K562 (cell line): ENCODE measurements at regions not wholly inside any gene's neighbourhood (a gene's known extent, or its start where the extent isn't known, plus 50 kb on each side); places are given as distances from the start of the nearest gene placed in this dataset.

Source experiments
- ATAC-seq: fragments of 200-7000 bp; cut with Tn5 transposase; 3 replicates; pipeline ENCODE4 v1.9.1; 2020; ENCODE audit warnings: moderate library complexity
- BruUV-seq: library from RNA; stranded (reverse); fragments of 400-500 nt; replicated peaks from 2 replicates; lab custom pipeline; 2021; lab: Mats Ljungman, UMichigan
- CTCF ChIA-PET: fragments of 300-600 bp; formaldehyde crosslinking; extraction: SDS; loops from one replicate; lab custom pipeline; 2021; ENCODE audit warnings: low intra/inter-chr PET ratio; lab: Yijun Ruan, JAX
- POLR2A ChIA-PET: fragments of 300-600, 350-650 bp; sonication (Branson Sonifier 250); formaldehyde crosslinking; extraction: SDS; loops from one replicate; lab custom pipeline; 2021; ENCODE audit warnings: antibody characterized with exemption, inconsistent platforms; lab: Yijun Ruan, JAX
- DNase-seq, 4 experiments: peaks; one replicate each; pipeline versions ENCODE4 v3.0.0 to v3.0.0-alpha.2; 2011 to 2018; ENCODE audit warnings: low spot score in 3 of 4, mixed read lengths in 3 of 4; ENCODE audit errors: extremely low read depth in 1 of 4
- FAIRE-seq: peaks from 2 replicates; lab custom pipeline; 2011; peaks lifted over from hg19 to GRCh38; lab: Jason Lieb, UNC
- H2AFZ ChIP-seq: 2 replicates; pipeline ENCODE4 v1.6.0; 2011; ENCODE audit warnings: low read depth, low read length, control low read depth, inconsistent platforms
- H3K27ac ChIP-seq: fragments of 200-600 bp; 3 replicates; pipeline ENCODE4 v1.8.0; 2011; ENCODE audit warnings: low read depth, mild to moderate bottlenecking, control low read depth, inconsistent platforms, low read length, moderate library complexity, mixed read lengths; ENCODE audit errors: extremely low read depth
- H3K27me3 ChIP-seq, 2 experiments: fragments of 300-600 bp in 1 of 2; 2 replicates in 1 of 2; 3 replicates in 1 of 2; pipeline versions ENCODE4 v1.6.0 to v1.8.0; 2011; ENCODE audit warnings: inconsistent platforms in 2 of 2, low read length in 2 of 2, mild to moderate bottlenecking in 1 of 2, mixed read lengths in 1 of 2, moderate library complexity in 1 of 2; ENCODE audit not compliant: control insufficient read depth in 2 of 2, insufficient read depth in 2 of 2
- H3K36me3 ChIP-seq: fragments of 300-600 bp; 3 replicates; pipeline ENCODE4 v1.8.0; 2011; ENCODE audit warnings: mild to moderate bottlenecking, low read length, inconsistent platforms; ENCODE audit not compliant: control insufficient read depth, insufficient read depth
- H3K4me1 ChIP-seq, 2 experiments: fragments of 200-600 bp in 1 of 2; replicated peaks in 1 of 2; 2 replicates in 1 of 2; 3 replicates in 1 of 2; pipeline versions ENCODE4 v1.5.1 to v1.8.0; 2011; ENCODE audit warnings: inconsistent platforms in 2 of 2, low read length in 2 of 2, mild to moderate bottlenecking in 1 of 2, mixed read lengths in 1 of 2, moderate library complexity in 1 of 2; ENCODE audit not compliant: control insufficient read depth in 2 of 2, insufficient read depth in 2 of 2
- H3K4me2 ChIP-seq: 2 replicates; pipeline ENCODE4 v1.6.1; 2011; ENCODE audit warnings: low read length, control low read depth, inconsistent platforms, mixed read lengths; ENCODE audit not compliant: insufficient read depth
- H3K4me3 ChIP-seq: fragments of 200-600 bp; sonication (generic), shearing (Covaris generic); 2 replicates; pipeline ENCODE4 v1.5.1; 2016; ENCODE audit warnings: control low read depth, inconsistent platforms
- H3K79me2 ChIP-seq: fragments of 200-600 bp; 3 replicates; pipeline ENCODE4 v1.8.0; 2011; ENCODE audit warnings: low read length, inconsistent platforms; ENCODE audit not compliant: control insufficient read depth, insufficient read depth
- H3K9ac ChIP-seq, 2 experiments: 2 replicates each; pipeline versions ENCODE4 v1.6.0 to v1.6.1; 2011; ENCODE audit warnings: low read depth in 2 of 2, low read length in 2 of 2, control low read depth in 1 of 2, inconsistent platforms in 1 of 2, mild to moderate bottlenecking in 1 of 2, mixed read lengths in 1 of 2; ENCODE audit not compliant: insufficient read depth in 1 of 2
- H3K9me1 ChIP-seq: one replicate; pipeline ENCODE4 v1.6.0; 2011; ENCODE audit warnings: inconsistent platforms, mild to moderate bottlenecking, low read length, moderate library complexity; ENCODE audit not compliant: control insufficient read depth, insufficient read depth
- H3K9me3 ChIP-seq: replicated peaks from 2 replicates; pipeline ENCODE4 v1.5.1; 2011; ENCODE audit warnings: low read depth, low read length, inconsistent platforms; ENCODE audit not compliant: control insufficient read depth, insufficient read depth
- H4K20me1 ChIP-seq: replicated peaks from 2 replicates; pipeline ENCODE4 v1.6.1; 2011; ENCODE audit warnings: low read length, inconsistent platforms, mixed read lengths; ENCODE audit not compliant: control insufficient read depth, insufficient read depth
- ETV5 ChIP-seq: sonication (generic); formaldehyde crosslinking; IDR thresholded peaks from 2 replicates; pipeline ENCODE4 v1.4.0; 2020; ENCODE audit warnings: low read depth, mild to moderate bottlenecking, missing genetic modification reagents
- MIER1 ChIP-seq: fragments of 450-650 bp; IDR thresholded peaks from 2 replicates; pipeline ENCODE4 v1.6.1; 2016; ENCODE audit warnings: antibody characterized with exemption, mild to moderate bottlenecking, low read depth
- RB1 ChIP-seq: fragments of 450-650 bp; IDR thresholded peaks from 2 replicates; pipeline ENCODE4 v1.6.1; 2017; ENCODE audit warnings: low read depth, mild to moderate bottlenecking
- RBBP5 ChIP-seq: fragments of 200-600 bp; sonication (generic); IDR thresholded peaks from 2 replicates; pipeline ENCODE4 v1.6.1; 2012; ENCODE audit warnings: borderline replicate concordance, mild to moderate bottlenecking, low read length, control low read depth, inconsistent platforms; ENCODE audit not compliant: insufficient read depth, poor library complexity, severe bottlenecking
- TAF1 ChIP-seq: IDR thresholded peaks from 2 replicates; pipeline ENCODE4 v1.6.1; 2011; ENCODE audit warnings: mild to moderate bottlenecking, low read length, moderate library complexity; ENCODE audit not compliant: insufficient read depth, control insufficient read depth, severe bottlenecking; ENCODE audit errors: extremely low read depth
- TOE1 ChIP-seq, 2 experiments: fragments of 450-650 bp in 1 of 2; sonication (generic) in 1 of 2; formaldehyde crosslinking in 1 of 2; IDR thresholded peaks; 2 replicates each; pipeline versions ENCODE4 v1.7.1 to v1.8.0; 2016 to 2022; ENCODE audit warnings: borderline replicate concordance in 2 of 2, mild to moderate bottlenecking in 2 of 2, antibody characterized with exemption in 1 of 2, inconsistent platforms in 1 of 2, low read depth in 1 of 2, missing genetic modification reagents in 1 of 2, moderate library complexity in 1 of 2
- YY1 ChIP-seq, 3 experiments: IDR thresholded peaks; 2 replicates each; pipeline ENCODE4 v1.6.1; 2011; ENCODE audit warnings: low read length in 2 of 3, mild to moderate bottlenecking in 2 of 3, moderate library complexity in 2 of 3, borderline replicate concordance in 1 of 3, control low read depth in 1 of 3, low read depth in 1 of 3; ENCODE audit not compliant: insufficient read depth in 3 of 3, insufficient replicate concordance in 2 of 3, control insufficient read depth in 1 of 3, insufficient read length in 1 of 3; ENCODE audit errors: extremely low read depth in 1 of 3
- ZNF586 ChIP-seq: fragments of 450-650 bp; formaldehyde crosslinking; conservative IDR thresholded peaks from 2 replicates; pipeline ENCODE4 v1.4.0; 2020; ENCODE audit warnings: mild to moderate bottlenecking, moderate library complexity
- WGBS: fragments of 100-300 bp; shearing (Covaris generic); methylation state at CpG from one replicate; pipeline ENCODE4 v1.1.6; 2016; ENCODE audit warnings: low coverage, mixed read lengths; ENCODE audit not compliant: insufficient coverage; ENCODE audit errors: missing lambda C conversion rate; 5-methylcytosine and 5-hydroxymethylcytosine counted together
- in situ Hi-C: fragments of 300-500 bp; cut with MboI; formaldehyde crosslinking; loops from 4 replicates; pipeline ENCODE4 v1.15.0; 2018; ENCODE audit warnings: inconsistent platforms, mixed read lengths
- intact Hi-C: fragments of 100-400 bp; cut with micrococcal nuclease; formaldehyde crosslinking; loops from 2 replicates; pipeline ENCODE4 v1.14.2; 2022
- TF ChIP-seq, protein P1 (sequence below): fragments of 250-450 bp; sonication (Bioruptor Pico); IDR thresholded peaks from 2 replicates; pipeline ENCODE4 v1.4.0; 2020; ENCODE audit warnings: mild to moderate bottlenecking, moderate library complexity

GRCh38 chr16:6495486-6496210, 837.0 kb upstream of the RBFOX1 start:
- ChIA-PET CTCF (no interaction called here), POLR2A (interaction anchor here (0.6 kb wide), 1 partner anchor 331 kb away, joined by 3 read pairs; no protein-coding TSS in a partner anchor)
- Histone ChIP-seq H3K4me3 (no peak overlapping the region), H3K9me1 (no peaks in the 10 kb centered on the region), H3K79me2 (no peaks in the 10 kb centered on the region), H3K27me3 (peaks cover 0 to 8% of the 10 kb centered on the region in 2 experiments; a peak in 3 of 5 replicates), H3K27ac (no peak overlapping the region), H3K36me3 (no peaks in the 10 kb centered on the region), H3K4me2 (no peak overlapping the region), H2AFZ (no peak overlapping the region), H3K9me3 (no peaks in the 10 kb centered on the region), H3K4me1 (no peaks in the 10 kb centered on the region), H4K20me1 (no peaks in the 10 kb centered on the region), H3K9ac (no peak overlapping the region)
- DNase-seq (no peak), FAIRE-seq (no peak), ATAC-seq (no peak)
- in situ Hi-C loops: no loop called here
- 2% methylated on average over 7 of the region's 7 CpGs for WGBS
- no TSS peak for BruUV-seq
- intact Hi-C loops: no loop called here
- TF ChIP-seq ETV5: no peak
- no peak for TF ChIP-seq TOE1 (IDR thresholded peaks at IDR 0.05; ENCODE audit: borderline replicate concordance)
- no peak for TF ChIP-seq TOE1 (CRISPR knock-in tag; IDR thresholded peaks at IDR 0.05; ENCODE audit: borderline replicate concordance, low read depth)
- TF ChIP-seq RBBP5: no peak
- no peak for TF ChIP-seq RB1
- no peak for TF ChIP-seq TAF1
- no peak for TF ChIP-seq MIER1
- TF ChIP-seq, protein P1, sequence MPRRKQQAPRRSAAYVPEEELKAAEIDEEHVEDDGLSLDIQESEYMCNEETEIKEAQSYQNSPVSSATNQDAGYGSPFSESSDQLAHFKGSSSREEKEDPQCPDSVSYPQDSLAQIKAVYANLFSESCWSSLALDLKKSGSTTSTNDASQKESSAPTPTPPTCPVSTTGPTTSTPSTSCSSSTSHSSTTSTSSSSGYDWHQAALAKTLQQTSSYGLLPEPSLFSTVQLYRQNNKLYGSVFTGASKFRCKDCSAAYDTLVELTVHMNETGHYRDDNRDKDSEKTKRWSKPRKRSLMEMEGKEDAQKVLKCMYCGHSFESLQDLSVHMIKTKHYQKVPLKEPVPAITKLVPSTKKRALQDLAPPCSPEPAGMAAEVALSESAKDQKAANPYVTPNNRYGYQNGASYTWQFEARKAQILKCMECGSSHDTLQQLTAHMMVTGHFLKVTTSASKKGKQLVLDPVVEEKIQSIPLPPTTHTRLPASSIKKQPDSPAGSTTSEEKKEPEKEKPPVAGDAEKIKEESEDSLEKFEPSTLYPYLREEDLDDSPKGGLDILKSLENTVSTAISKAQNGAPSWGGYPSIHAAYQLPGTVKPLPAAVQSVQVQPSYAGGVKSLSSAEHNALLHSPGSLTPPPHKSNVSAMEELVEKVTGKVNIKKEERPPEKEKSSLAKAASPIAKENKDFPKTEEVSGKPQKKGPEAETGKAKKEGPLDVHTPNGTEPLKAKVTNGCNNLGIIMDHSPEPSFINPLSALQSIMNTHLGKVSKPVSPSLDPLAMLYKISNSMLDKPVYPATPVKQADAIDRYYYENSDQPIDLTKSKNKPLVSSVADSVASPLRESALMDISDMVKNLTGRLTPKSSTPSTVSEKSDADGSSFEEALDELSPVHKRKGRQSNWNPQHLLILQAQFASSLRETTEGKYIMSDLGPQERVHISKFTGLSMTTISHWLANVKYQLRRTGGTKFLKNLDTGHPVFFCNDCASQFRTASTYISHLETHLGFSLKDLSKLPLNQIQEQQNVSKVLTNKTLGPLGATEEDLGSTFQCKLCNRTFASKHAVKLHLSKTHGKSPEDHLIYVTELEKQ (CRISPR knock-in tag): no peak
- no peak for TF ChIP-seq ZNF586
- no peak for TF ChIP-seq YY1 (IDR thresholded peaks at IDR 0.05; ENCODE audit: borderline replicate concordance in 1 of 3, control insufficient read depth in 1 of 3, extremely low read depth in 1 of 3, insufficient read depth in 3 of 3, insufficient read length in 1 of 3, insufficient replicate concordance in 2 of 3, low read depth in 1 of 3, low read length in 2 of 3)
